HCT116 (cell line): ENCODE measurements at regions not wholly inside any gene's neighbourhood (a gene's known extent, or its start where the extent isn't known, plus 50 kb on each side); places are given as distances from the start of the nearest gene placed in this dataset.

Experiments used
- ATAC-seq: fragments of 200-7000 bp; cut with Tn5 transposase; 2 replicates; pipeline ENCODE4 v1.9.1; 2020; ENCODE audit warnings: mild to moderate bottlenecking, moderate library complexity
- BruUV-seq: library from RNA; stranded (reverse); fragments of 400-500 nt; replicated peaks from 2 replicates; lab custom pipeline; 2021; lab: Mats Ljungman, UMichigan
- CTCF ChIA-PET: fragments of 300-600 bp; sonication (Branson Sonifier 250); formaldehyde crosslinking; loops from one replicate; lab custom pipeline; 2021; ENCODE audit warnings: antibody characterized with exemption; lab: Charles Lee
- POLR2A ChIA-PET: fragments of 300-600, 350-600 bp; sonication (Branson Sonifier 250); formaldehyde crosslinking; loops from one replicate; lab custom pipeline; 2021; ENCODE audit warnings: antibody characterized with exemption; lab: Charles Lee
- RAD21 ChIA-PET, 2 experiments: fragments of 300-600 bp; sonication (Branson Sonifier 250); formaldehyde crosslinking; loops; one replicate each; lab custom pipeline; 2023; ENCODE audit warnings: low total read pairs in 2 of 2; ENCODE audit not compliant: uncharacterized antibody in 2 of 2, unreplicated experiment in 2 of 2, low non-redundant PET in 1 of 2; lab: Charles Lee
- DNase-seq: peaks from one replicate; pipeline ENCODE4 v3.0.0-alpha.2; 2010; ENCODE audit warnings: low read depth, low spot score
- H2AFZ ChIP-seq: fragments of 200-600 bp; shearing (Covaris generic), sonication (generic); 2 replicates; pipeline ENCODE4 v1.6.1; 2017; ENCODE audit warnings: low read depth, mixed run types, mixed read lengths, antibody characterized with exemption, low read length; ENCODE audit not compliant: poor library complexity, severe bottlenecking
- H3K27ac ChIP-seq: 2 replicates; pipeline ENCODE4 v1.5.1; 2012; ENCODE audit warnings: low read depth, low read length
- H3K27me3 ChIP-seq: fragments of 200-600 bp; sonication (generic); 2 replicates; pipeline ENCODE4 v1.6.1; 2016; ENCODE audit warnings: mixed run types, low read length, mixed read lengths; ENCODE audit not compliant: insufficient read depth
- H3K36me3 ChIP-seq, 2 experiments: fragments of 200-500 bp in 1 of 2; fragments of 200-600 bp in 1 of 2; sonication (Bioruptor generic) in 1 of 2; sonication (generic) in 1 of 2; 2 replicates each; pipeline versions ENCODE4 v1.5.1 to v1.6.1; 2014 to 2016; ENCODE audit warnings: low read length in 2 of 2, inconsistent platforms in 1 of 2, mixed read lengths in 1 of 2, mixed run types in 1 of 2; ENCODE audit not compliant: insufficient read depth in 2 of 2, control insufficient read depth in 1 of 2
- H3K4me1 ChIP-seq, 2 experiments: fragments of 200-600 bp in 1 of 2; sonication (generic) in 1 of 2; 2 replicates each; pipeline versions ENCODE4 v1.5.1 to v1.6.1; 2012 to 2017; ENCODE audit warnings: low read length in 2 of 2, inconsistent platforms in 1 of 2, mild to moderate bottlenecking in 1 of 2, mixed read lengths in 1 of 2, mixed run types in 1 of 2, moderate library complexity in 1 of 2; ENCODE audit not compliant: insufficient read depth in 2 of 2, control insufficient read depth in 1 of 2
- H3K4me2 ChIP-seq: fragments of 200-600 bp; sonication (generic); 2 replicates; pipeline ENCODE4 v1.6.1; 2017; ENCODE audit warnings: mixed run types, low read length, mixed read lengths
- H3K4me3 ChIP-seq, 2 experiments: fragments of 200-600 bp in 1 of 2; sonication (generic) in 1 of 2; replicated peaks in 1 of 2; 2 replicates each; pipeline ENCODE4 v1.5.1; 2011 to 2016; ENCODE audit warnings: low read length in 2 of 2, control low read depth in 1 of 2, low read depth in 1 of 2, mild to moderate bottlenecking in 1 of 2, mixed read lengths in 1 of 2, mixed run types in 1 of 2
- H3K79me2 ChIP-seq: fragments of 200-600 bp; sonication (generic); 2 replicates; pipeline ENCODE4 v1.6.1; 2017; ENCODE audit warnings: mild to moderate bottlenecking, mixed run types, low read length, moderate library complexity, mixed read lengths; ENCODE audit not compliant: insufficient read depth
- H3K9ac ChIP-seq: fragments of 200-600 bp; sonication (generic); 2 replicates; pipeline ENCODE4 v1.6.1; 2016; ENCODE audit warnings: low read length, mixed read lengths
- H3K9me2 ChIP-seq: fragments of 200-600 bp; sonication (generic), shearing (Covaris generic); 2 replicates; pipeline ENCODE4 v1.6.1; 2017; ENCODE audit warnings: mixed run types, mild to moderate bottlenecking, moderate library complexity; ENCODE audit not compliant: insufficient read depth
- H3K9me3 ChIP-seq, 2 experiments: fragments of 200-500 bp in 1 of 2; fragments of 200-600 bp in 1 of 2; sonication (Bioruptor generic) in 1 of 2; sonication (generic) in 1 of 2; 2 replicates each; pipeline ENCODE4 v1.6.1; 2014 to 2017; ENCODE audit warnings: low read length in 2 of 2, mixed read lengths in 2 of 2, inconsistent platforms in 1 of 2, low read depth in 1 of 2, mild to moderate bottlenecking in 1 of 2, mixed run types in 1 of 2, moderate library complexity in 1 of 2; ENCODE audit not compliant: control insufficient read depth in 1 of 2, insufficient read depth in 1 of 2
- H4K20me1 ChIP-seq: fragments of 200-600 bp; sonication (generic), shearing (Covaris generic); 2 replicates; pipeline ENCODE4 v1.6.1; 2017; ENCODE audit warnings: mixed run types, mild to moderate bottlenecking, moderate library complexity; ENCODE audit not compliant: insufficient read depth
- EZH2 ChIP-seq: fragments of 200-600 bp; sonication (generic); IDR thresholded peaks from 2 replicates; pipeline ENCODE4 v1.6.1; 2017; ENCODE audit warnings: antibody characterized with exemption, mixed run types
- EZH2phosphoT487 ChIP-seq: fragments of 200-600 bp; IDR thresholded peaks from 2 replicates; pipeline ENCODE4 v1.6.1; 2018; ENCODE audit warnings: antibody characterized with exemption, borderline replicate concordance
- POLR2AphosphoS5 ChIP-seq: IDR thresholded peaks from 2 replicates; pipeline ENCODE4 v1.6.1; 2011; ENCODE audit warnings: mild to moderate bottlenecking, low read depth, low read length, moderate library complexity
- SP1 ChIP-seq: IDR thresholded peaks from 2 replicates; pipeline ENCODE4 v1.6.1; 2012; ENCODE audit warnings: low read depth
- SRF ChIP-seq: IDR thresholded peaks from 2 replicates; pipeline ENCODE4 v1.6.1; 2012; ENCODE audit warnings: low read depth
- TCF7L2 ChIP-seq: IDR thresholded peaks from 2 replicates; pipeline ENCODE4 v1.7.0; 2011; ENCODE audit warnings: borderline replicate concordance, inconsistent platforms; ENCODE audit not compliant: insufficient read depth, insufficient read length; ENCODE audit errors: extremely low read depth
- YY1 ChIP-seq: IDR thresholded peaks from 2 replicates; pipeline ENCODE4 v1.6.1; 2011; ENCODE audit warnings: low read length, low read depth, moderate library complexity, mild to moderate bottlenecking; ENCODE audit not compliant: insufficient replicate concordance; ENCODE audit errors: extremely low read depth
- intact Hi-C: fragments of 100-400 bp; cut with micrococcal nuclease; formaldehyde crosslinking; loops from 2 replicates; pipeline ENCODE4 v1.10.0; 2022
- TF ChIP-seq, protein P1 (sequence below): IDR thresholded peaks from 2 replicates; pipeline ENCODE4 v1.6.1; 2012; ENCODE audit warnings: low read depth
- TF ChIP-seq, protein P2 (sequence below): IDR thresholded peaks from 2 replicates; pipeline ENCODE4 v1.6.1; 2012
- TF ChIP-seq, protein P3 (sequence below), 3 experiments: fragments of 200-600 bp in 1 of 3; sonication (generic) in 1 of 3; IDR thresholded peaks in 2 of 3; conservative IDR thresholded peaks in 1 of 3; 2 replicates each; pipeline ENCODE4 v1.5.1; 2012 to 2017; ENCODE audit warnings: low read depth in 2 of 3, low read length in 2 of 3, antibody characterized with exemption in 1 of 3, borderline replicate concordance in 1 of 3, control low read depth in 1 of 3, mild to moderate bottlenecking in 1 of 3, mixed read lengths in 1 of 3, mixed run types in 1 of 3, moderate library complexity in 1 of 3; ENCODE audit not compliant: insufficient read depth in 1 of 3
- TF ChIP-seq, protein P4 (sequence below): IDR thresholded peaks from 2 replicates; pipeline ENCODE4 v1.6.1; 2012
- TF ChIP-seq, protein P5 (sequence below): IDR thresholded peaks from 2 replicates; pipeline ENCODE4 v1.6.1; 2011; ENCODE audit warnings: mild to moderate bottlenecking, low read length, moderate library complexity; ENCODE audit not compliant: insufficient replicate concordance; ENCODE audit errors: extremely low read depth

DNA sequence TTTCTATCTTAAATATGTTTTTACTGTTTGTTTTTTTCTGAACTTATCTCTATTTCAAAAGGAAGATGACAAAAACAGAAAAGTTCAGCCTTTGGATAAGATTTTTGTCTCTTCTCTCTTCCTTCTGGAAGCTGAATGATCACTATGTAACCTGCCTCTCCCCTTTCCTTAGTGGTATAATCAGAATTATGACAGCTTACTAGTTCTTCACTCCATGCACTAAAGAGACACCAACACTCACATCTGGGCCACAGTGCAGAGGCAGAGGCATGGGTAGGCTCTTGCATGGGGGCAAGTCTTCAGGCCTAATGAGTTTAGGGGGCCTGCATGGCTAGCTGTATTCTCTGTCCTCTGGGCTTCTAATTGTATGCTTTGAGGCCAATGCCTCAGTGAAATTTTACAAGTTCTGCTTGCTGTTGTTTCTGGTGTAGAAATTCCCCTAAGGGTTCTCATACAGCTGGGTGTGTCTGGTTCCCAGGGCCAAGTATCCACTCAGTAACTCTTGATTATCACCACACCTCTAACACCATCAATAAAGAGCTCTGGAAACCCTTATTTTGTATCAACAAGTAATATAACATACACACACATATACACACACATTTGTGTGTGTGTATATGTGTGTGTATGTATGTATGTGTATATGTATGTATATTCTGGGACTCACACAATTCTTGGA, 96.8 kb upstream of the POM121L12 start (continued):
- TF ChIP-seq, protein P1, sequence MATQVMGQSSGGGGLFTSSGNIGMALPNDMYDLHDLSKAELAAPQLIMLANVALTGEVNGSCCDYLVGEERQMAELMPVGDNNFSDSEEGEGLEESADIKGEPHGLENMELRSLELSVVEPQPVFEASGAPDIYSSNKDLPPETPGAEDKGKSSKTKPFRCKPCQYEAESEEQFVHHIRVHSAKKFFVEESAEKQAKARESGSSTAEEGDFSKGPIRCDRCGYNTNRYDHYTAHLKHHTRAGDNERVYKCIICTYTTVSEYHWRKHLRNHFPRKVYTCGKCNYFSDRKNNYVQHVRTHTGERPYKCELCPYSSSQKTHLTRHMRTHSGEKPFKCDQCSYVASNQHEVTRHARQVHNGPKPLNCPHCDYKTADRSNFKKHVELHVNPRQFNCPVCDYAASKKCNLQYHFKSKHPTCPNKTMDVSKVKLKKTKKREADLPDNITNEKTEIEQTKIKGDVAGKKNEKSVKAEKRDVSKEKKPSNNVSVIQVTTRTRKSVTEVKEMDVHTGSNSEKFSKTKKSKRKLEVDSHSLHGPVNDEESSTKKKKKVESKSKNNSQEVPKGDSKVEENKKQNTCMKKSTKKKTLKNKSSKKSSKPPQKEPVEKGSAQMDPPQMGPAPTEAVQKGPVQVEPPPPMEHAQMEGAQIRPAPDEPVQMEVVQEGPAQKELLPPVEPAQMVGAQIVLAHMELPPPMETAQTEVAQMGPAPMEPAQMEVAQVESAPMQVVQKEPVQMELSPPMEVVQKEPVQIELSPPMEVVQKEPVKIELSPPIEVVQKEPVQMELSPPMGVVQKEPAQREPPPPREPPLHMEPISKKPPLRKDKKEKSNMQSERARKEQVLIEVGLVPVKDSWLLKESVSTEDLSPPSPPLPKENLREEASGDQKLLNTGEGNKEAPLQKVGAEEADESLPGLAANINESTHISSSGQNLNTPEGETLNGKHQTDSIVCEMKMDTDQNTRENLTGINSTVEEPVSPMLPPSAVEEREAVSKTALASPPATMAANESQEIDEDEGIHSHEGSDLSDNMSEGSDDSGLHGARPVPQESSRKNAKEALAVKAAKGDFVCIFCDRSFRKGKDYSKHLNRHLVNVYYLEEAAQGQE: no peak
- no peak for TF ChIP-seq YY1
- TF ChIP-seq, protein P2, sequence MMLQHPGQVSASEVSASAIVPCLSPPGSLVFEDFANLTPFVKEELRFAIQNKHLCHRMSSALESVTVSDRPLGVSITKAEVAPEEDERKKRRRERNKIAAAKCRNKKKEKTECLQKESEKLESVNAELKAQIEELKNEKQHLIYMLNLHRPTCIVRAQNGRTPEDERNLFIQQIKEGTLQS: no peak
- TF ChIP-seq, all 23 proteins: peak for 0

DNA sequence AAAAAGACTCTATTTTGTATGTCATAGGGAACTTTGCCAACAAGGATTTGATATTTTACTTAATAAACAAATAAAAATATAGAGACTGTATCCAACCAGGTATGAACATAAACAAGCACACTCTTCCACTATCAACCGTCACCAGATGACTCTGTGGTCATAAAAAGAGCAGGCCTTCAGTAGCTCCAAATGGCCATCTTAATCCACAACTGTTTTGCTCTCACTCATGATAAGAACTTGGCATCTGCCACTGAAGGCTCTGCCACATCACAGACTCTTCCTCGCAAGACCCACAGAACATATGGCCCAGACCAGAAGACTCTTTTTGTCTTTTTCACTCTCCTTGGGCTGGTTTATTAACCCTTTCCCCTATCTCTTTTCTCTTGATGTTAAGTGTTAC, 98.7 kb upstream of the POM121L12 start:
- Histone ChIP-seq H2AFZ (no peak overlapping the region), H3K9ac (no peak overlapping the region), H3K9me3 (peaks cover 7 to 24% of the 10 kb centered on the region in 2 experiments; a peak in 2 of 4 replicates), H3K79me2 (no peaks in the 10 kb centered on the region), H3K36me3 (no peaks in the 10 kb centered on the region), H3K27me3 (no peaks in the 10 kb centered on the region), H3K27ac (no peak overlapping the region), H4K20me1 (no peaks in the 10 kb centered on the region), H3K4me1 (no peaks in the 10 kb centered on the region), H3K4me2 (no peak overlapping the region), H3K9me2 (no peaks in the 10 kb centered on the region), H3K4me3 (no peak overlapping the region)
- intact Hi-C loops: no loop called here
- DNase-seq: no peak
- ChIA-PET RAD21 (no interaction called here), POLR2A (no interaction called here), CTCF (no interaction called here)
- TF ChIP-seq TCF7L2 (no peak), SP1 (no peak), SRF (no peak), EZH2 (no peak), POLR2AphosphoS5 (no peak), EZH2phosphoT487 (no peak)
- TF ChIP-seq, protein P3, sequence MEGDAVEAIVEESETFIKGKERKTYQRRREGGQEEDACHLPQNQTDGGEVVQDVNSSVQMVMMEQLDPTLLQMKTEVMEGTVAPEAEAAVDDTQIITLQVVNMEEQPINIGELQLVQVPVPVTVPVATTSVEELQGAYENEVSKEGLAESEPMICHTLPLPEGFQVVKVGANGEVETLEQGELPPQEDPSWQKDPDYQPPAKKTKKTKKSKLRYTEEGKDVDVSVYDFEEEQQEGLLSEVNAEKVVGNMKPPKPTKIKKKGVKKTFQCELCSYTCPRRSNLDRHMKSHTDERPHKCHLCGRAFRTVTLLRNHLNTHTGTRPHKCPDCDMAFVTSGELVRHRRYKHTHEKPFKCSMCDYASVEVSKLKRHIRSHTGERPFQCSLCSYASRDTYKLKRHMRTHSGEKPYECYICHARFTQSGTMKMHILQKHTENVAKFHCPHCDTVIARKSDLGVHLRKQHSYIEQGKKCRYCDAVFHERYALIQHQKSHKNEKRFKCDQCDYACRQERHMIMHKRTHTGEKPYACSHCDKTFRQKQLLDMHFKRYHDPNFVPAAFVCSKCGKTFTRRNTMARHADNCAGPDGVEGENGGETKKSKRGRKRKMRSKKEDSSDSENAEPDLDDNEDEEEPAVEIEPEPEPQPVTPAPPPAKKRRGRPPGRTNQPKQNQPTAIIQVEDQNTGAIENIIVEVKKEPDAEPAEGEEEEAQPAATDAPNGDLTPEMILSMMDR (IDR thresholded peaks at IDR 0.05 in 2 of 3, conservative IDR thresholded peaks at IDR 0.05 in 1 of 3; ENCODE audit: borderline replicate concordance in 1 of 3, insufficient read depth in 1 of 3, low read depth in 2 of 3, low read length in 2 of 3): no peak
- TF ChIP-seq, protein P4, sequence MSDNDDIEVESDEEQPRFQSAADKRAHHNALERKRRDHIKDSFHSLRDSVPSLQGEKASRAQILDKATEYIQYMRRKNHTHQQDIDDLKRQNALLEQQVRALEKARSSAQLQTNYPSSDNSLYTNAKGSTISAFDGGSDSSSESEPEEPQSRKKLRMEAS: no peak
- TF ChIP-seq, protein P5, sequence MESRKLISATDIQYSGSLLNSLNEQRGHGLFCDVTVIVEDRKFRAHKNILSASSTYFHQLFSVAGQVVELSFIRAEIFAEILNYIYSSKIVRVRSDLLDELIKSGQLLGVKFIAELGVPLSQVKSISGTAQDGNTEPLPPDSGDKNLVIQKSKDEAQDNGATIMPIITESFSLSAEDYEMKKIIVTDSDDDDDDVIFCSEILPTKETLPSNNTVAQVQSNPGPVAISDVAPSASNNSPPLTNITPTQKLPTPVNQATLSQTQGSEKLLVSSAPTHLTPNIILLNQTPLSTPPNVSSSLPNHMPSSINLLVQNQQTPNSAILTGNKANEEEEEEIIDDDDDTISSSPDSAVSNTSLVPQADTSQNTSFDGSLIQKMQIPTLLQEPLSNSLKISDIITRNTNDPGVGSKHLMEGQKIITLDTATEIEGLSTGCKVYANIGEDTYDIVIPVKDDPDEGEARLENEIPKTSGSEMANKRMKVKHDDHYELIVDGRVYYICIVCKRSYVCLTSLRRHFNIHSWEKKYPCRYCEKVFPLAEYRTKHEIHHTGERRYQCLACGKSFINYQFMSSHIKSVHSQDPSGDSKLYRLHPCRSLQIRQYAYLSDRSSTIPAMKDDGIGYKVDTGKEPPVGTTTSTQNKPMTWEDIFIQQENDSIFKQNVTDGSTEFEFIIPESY: no peak
- no peak for ATAC-seq
- no TSS peak for BruUV-seq
